Muscle layer of duodenum (tissue), 2 donors: ENCODE measurements at regions not wholly inside any gene's neighbourhood (a gene's known extent, or its start where the extent isn't known, plus 50 kb on each side); places are given as distances from the start of the nearest gene placed in this dataset.

Experiments
- H3K27ac ChIP-seq: one replicate; pipeline ENCODE4 v1.7.0; 2013; ENCODE audit warnings: mild to moderate bottlenecking, low read length
- H3K27me3 ChIP-seq: one replicate; pipeline ENCODE4 v1.7.0; 2013; ENCODE audit warnings: low read depth, mild to moderate bottlenecking, control low read depth, low read length
- H3K36me3 ChIP-seq, 2 donors: one replicate each; pipeline ENCODE4 v1.7.0; 2013; ENCODE audit warnings: low read length in 2 of 2, control low read depth in 1 of 2, mild to moderate bottlenecking in 1 of 2; ENCODE audit not compliant: insufficient read depth in 2 of 2, control insufficient read depth in 1 of 2
- H3K4me1 ChIP-seq, 2 donors: one replicate each; pipeline ENCODE4 v1.7.0; 2013; ENCODE audit warnings: low read length in 2 of 2, mild to moderate bottlenecking in 2 of 2, control low read depth in 1 of 2, moderate library complexity in 1 of 2; ENCODE audit not compliant: insufficient read depth in 2 of 2, control insufficient read depth in 1 of 2
- H3K4me3 ChIP-seq, 2 donors: one replicate each; pipeline ENCODE4 v1.7.0; 2013; ENCODE audit warnings: low read length in 2 of 2, low read depth in 1 of 2, mild to moderate bottlenecking in 1 of 2
- H3K9me3 ChIP-seq, 2 donors: one replicate each; pipeline ENCODE4 v1.7.0; 2013; ENCODE audit warnings: low read length in 2 of 2, control low read depth in 1 of 2, mild to moderate bottlenecking in 1 of 2; ENCODE audit not compliant: control insufficient read depth in 1 of 2
- donor health status: healthy.

GRCh38 chr20:6180531-6180930 is 57.7 kb upstream of the FERMT1 start:
- Histone ChIP-seq H3K4me3 (no peak overlapping the region), H3K27ac (no peak overlapping the region), H3K36me3 (no peaks in the 10 kb centered on the region), H3K9me3 (no peaks in the 10 kb centered on the region), H3K4me1 (no peaks in the 10 kb centered on the region), H3K27me3 (no peaks in the 10 kb centered on the region)

DNA sequence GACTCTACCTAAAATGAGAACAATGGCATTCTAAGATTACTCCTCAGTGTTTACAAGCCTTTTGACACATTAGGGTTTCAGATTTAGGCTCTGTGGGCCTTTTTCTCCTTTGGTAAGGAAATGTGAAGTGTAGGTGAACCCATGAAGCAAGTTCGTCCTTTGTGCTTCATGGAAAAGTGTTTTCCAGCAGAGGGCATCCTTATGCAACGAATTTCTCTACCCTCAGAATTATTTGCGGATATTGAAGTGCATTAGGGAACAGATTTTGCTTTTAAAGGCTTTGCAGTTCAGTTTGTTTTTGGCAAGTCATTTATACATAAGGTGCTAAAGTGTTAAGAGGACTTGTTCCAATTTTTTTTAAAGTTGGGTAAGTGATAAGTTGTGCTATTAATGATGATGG is 55.7 kb upstream of the FERMT1 start:
- Histone ChIP-seq H3K4me1 (no peaks in the 10 kb centered on the region), H3K36me3 (no peaks in the 10 kb centered on the region), H3K27ac (no peak overlapping the region), H3K4me3 (no peak overlapping the region), H3K27me3 (no peaks in the 10 kb centered on the region), H3K9me3 (no peaks in the 10 kb centered on the region)

- Histone ChIP-seq H3K4me3 (no peak overlapping the region), H3K9me3 (peaks cover 0 to 5% of the 10 kb centered on the region in 2 donors), H3K4me1 (no peaks in the 10 kb centered on the region), H3K36me3 (no peaks in the 10 kb centered on the region), H3K27me3 (no peaks in the 10 kb centered on the region), H3K27ac (no peak overlapping the region)
Measured at GRCh38 chr20:6173481-6173880, 50.7 kb upstream of the FERMT1 start.
